NCI-H1417 treated with DMSO at 0.1 percent for 48 hours (cell line): ENCODE measurements at regions not wholly inside any gene's neighbourhood (a gene's known extent, or its start where the extent isn't known, plus 50 kb on each side); places are given as distances from the start of the nearest gene placed in this dataset.

ENCODE experiments used
- DNase-seq: peaks from one replicate; lab custom pipeline; 2025; lab: John Stamatoyannopoulos, UW

GRCh38 chr21:35136586-35137219 is 87.6 kb upstream of the RUNX1 start:
- DNase-seq, result no peak

GRCh38 chr21:35136106-35136505 is 87.0 kb upstream of the RUNX1 start:
- no peak for DNase-seq

GRCh38 chr21:35135481-35135880 is 86.4 kb upstream of the RUNX1 start:
- DNase-seq, result no peak

GRCh38 chr21:35134309-35134708 is 85.2 kb upstream of the RUNX1 start:
- no peak for DNase-seq

- no peak for DNase-seq
Observed at GRCh38 chr21:35128536-35128935, 79.4 kb upstream of the RUNX1 start.

GRCh38 chr21:35127851-35128250 is 78.7 kb upstream of the RUNX1 start:
- DNase-seq, result no peak

- DNase-seq, result no peak
Observed at GRCh38 chr21:35127026-35127425, 77.9 kb upstream of the RUNX1 start.

- no peak for DNase-seq
Observed at GRCh38 chr21:35120631-35121180, 71.6 kb upstream of the RUNX1 start.

GRCh38 chr21:35119501-35120047 is 70.5 kb upstream of the RUNX1 start:
- DNase-seq, result no peak

GRCh38 chr21:35116777-35117176 is 67.7 kb upstream of the RUNX1 start:
- no peak for DNase-seq

- no peak for DNase-seq
Observed at GRCh38 chr21:35113064-35113463, 64.0 kb upstream of the RUNX1 start.

GRCh38 chr21:35111321-35111930 is 62.3 kb upstream of the RUNX1 start:
- no peak for DNase-seq

GRCh38 chr21:35108887-35109286 is 59.8 kb upstream of the RUNX1 start:
- no peak for DNase-seq

GRCh38 chr21:35107520-35107919 is 58.4 kb upstream of the RUNX1 start:
- no peak for DNase-seq

- no peak for DNase-seq
Observed at GRCh38 chr21:35106246-35106835, 57.2 kb upstream of the RUNX1 start.

- DNase-seq, result no peak
Observed at GRCh38 chr21:35102488-35103371, 53.6 kb upstream of the RUNX1 start.

- no peak for DNase-seq
Observed at GRCh38 chr21:35100349-35100811, 51.3 kb upstream of the RUNX1 start.

- no peak for DNase-seq
Observed at GRCh38 chr21:35099310-35099709, 50.2 kb upstream of the RUNX1 start.
